Testis (tissue), 2 donors: ENCODE measurements at regions not wholly inside any gene's neighbourhood (a gene's known extent, or its start where the extent isn't known, plus 50 kb on each side); places are given as distances from the start of the nearest gene placed in this dataset.

ENCODE experiments used
- POLR2A ChIP-seq: fragments of 450-650 bp; IDR thresholded peaks from one replicate; pipeline ENCODE4 v1.6.1; 2017; ENCODE audit warnings: antibody characterized with exemption, mild to moderate bottlenecking, moderate library complexity
- TF ChIP-seq, protein P1 (sequence below), 3 experiments: fragments of 450-650 bp in 2 of 3; fragments of 200-600 bp in 1 of 3; sonication (generic) in 1 of 3; IDR thresholded peaks; one replicate each; pipeline ENCODE4 v1.5.1; 2016 to 2019; ENCODE audit warnings: antibody characterized with exemption in 3 of 3, mild to moderate bottlenecking in 2 of 3, moderate library complexity in 1 of 3

DNA sequence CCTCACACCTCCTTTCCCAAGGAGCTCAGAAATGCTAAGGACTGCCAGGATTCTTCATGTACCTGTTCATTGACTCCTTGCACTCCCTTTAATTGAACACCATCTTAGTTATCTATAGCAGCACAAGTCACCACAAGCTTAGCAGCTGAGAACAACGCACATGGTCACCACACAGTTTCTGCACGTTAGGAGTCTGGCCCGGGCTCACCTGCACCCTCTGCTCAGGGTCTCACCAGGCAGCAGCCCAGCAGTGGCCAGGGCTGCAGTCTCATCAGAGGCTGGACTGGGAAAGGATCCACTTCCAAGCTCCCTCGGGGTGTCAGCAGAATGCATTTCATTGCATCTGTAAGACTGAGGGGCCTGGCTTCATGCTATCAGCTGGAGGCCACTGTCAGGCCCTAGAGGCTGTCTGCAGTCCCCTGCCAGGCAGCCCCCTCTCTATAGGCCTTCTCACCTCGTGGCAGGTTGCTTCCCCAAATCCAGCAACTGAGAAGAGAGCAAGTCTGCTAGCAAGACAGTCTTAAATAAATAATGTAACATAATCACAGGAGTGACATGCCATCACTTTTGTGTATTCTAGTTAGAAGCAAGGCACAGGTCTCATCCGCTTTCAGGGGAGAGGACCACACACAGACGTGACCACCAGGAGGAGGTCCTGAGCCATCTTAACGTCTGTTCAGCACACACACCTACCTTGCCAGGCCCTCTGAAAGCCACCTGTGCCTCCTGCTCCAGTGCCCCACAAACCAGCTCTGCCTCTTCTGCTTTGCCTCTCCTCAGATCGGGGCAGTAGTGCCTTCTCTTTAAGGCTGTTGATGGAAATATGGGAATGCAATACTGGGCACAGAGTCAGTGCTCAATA is 165.2 kb upstream of the CST7 start:
- TF ChIP-seq POLR2A = no peak
- TF ChIP-seq, protein P1, sequence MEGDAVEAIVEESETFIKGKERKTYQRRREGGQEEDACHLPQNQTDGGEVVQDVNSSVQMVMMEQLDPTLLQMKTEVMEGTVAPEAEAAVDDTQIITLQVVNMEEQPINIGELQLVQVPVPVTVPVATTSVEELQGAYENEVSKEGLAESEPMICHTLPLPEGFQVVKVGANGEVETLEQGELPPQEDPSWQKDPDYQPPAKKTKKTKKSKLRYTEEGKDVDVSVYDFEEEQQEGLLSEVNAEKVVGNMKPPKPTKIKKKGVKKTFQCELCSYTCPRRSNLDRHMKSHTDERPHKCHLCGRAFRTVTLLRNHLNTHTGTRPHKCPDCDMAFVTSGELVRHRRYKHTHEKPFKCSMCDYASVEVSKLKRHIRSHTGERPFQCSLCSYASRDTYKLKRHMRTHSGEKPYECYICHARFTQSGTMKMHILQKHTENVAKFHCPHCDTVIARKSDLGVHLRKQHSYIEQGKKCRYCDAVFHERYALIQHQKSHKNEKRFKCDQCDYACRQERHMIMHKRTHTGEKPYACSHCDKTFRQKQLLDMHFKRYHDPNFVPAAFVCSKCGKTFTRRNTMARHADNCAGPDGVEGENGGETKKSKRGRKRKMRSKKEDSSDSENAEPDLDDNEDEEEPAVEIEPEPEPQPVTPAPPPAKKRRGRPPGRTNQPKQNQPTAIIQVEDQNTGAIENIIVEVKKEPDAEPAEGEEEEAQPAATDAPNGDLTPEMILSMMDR (IDR thresholded peaks at IDR 0.05) = no peak
